Ovary (tissue), 3 donors: ENCODE measurements at regions not wholly inside any gene's neighbourhood (a gene's known extent, or its start where the extent isn't known, plus 50 kb on each side); places are given as distances from the start of the nearest gene placed in this dataset.

Experiments used
- EP300 ChIP-seq: sonication (generic); formaldehyde crosslinking; IDR thresholded peaks from one replicate; pipeline ENCODE4 v1.6.1; 2017; ENCODE audit warnings: antibody characterized with exemption
- POLR2A ChIP-seq: fragments of 450-650 bp; IDR thresholded peaks from one replicate; pipeline ENCODE4 v1.6.1; 2017; ENCODE audit warnings: antibody characterized with exemption, mild to moderate bottlenecking, moderate library complexity
- TF ChIP-seq, protein P1 (sequence below), 3 donors: fragments of 450-650 bp in 2 of 3; fragments of 200-600 bp in 1 of 3; IDR thresholded peaks; one replicate each; pipeline versions ENCODE4 v1.5.1 to v1.8.0; 2016 to 2022; ENCODE audit warnings: antibody characterized with exemption in 3 of 3, mild to moderate bottlenecking in 1 of 3
- donor health status: DM: no; HTN: no; CAD: no.

DNA sequence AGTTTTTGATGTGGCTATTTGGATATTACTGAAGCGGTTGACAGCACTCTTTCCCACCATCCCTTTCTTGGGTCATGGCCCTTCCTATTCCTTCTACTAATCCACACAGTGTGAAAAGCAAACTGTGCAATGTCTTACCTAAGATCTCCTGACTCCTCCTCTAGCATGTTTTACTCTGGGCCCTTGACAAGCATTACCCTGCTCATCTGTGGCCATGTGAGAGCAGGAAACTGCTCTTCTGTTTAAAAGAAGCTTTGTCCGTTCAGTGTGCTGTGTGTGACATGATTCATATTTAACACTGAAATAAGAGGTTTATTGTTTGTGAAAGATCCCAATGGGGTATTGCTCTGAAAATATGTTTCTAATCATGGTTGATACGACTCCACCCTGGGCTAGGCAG is 1022.5 kb downstream of the AACS start:
- TF ChIP-seq, protein P1, sequence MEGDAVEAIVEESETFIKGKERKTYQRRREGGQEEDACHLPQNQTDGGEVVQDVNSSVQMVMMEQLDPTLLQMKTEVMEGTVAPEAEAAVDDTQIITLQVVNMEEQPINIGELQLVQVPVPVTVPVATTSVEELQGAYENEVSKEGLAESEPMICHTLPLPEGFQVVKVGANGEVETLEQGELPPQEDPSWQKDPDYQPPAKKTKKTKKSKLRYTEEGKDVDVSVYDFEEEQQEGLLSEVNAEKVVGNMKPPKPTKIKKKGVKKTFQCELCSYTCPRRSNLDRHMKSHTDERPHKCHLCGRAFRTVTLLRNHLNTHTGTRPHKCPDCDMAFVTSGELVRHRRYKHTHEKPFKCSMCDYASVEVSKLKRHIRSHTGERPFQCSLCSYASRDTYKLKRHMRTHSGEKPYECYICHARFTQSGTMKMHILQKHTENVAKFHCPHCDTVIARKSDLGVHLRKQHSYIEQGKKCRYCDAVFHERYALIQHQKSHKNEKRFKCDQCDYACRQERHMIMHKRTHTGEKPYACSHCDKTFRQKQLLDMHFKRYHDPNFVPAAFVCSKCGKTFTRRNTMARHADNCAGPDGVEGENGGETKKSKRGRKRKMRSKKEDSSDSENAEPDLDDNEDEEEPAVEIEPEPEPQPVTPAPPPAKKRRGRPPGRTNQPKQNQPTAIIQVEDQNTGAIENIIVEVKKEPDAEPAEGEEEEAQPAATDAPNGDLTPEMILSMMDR (IDR thresholded peaks at IDR 0.05): no peak
- TF ChIP-seq POLR2A (no peak), EP300 (no peak)
